Bronchial epithelial cell (primary cell): ENCODE measurements at regions not wholly inside any gene's neighbourhood (a gene's known extent, or its start where the extent isn't known, plus 50 kb on each side); places are given as distances from the start of the nearest gene placed in this dataset.

Source experiments
- DNase-seq: peaks from one replicate; pipeline ENCODE4 v3.0.0-alpha.2; 2010; ENCODE audit warnings: low read depth
- FAIRE-seq: peaks from 2 replicates; lab custom pipeline; 2011; peaks lifted over from hg19 to GRCh38; lab: Jason Lieb, UNC
- H3K27me3 ChIP-seq: 2 replicates; pipeline ENCODE4 v1.5.1; 2011; ENCODE audit warnings: low read length; ENCODE audit not compliant: control insufficient read depth, insufficient read depth
- H3K36me3 ChIP-seq: 2 replicates; pipeline ENCODE4 v1.5.1; 2011; ENCODE audit warnings: low read length; ENCODE audit not compliant: control insufficient read depth, insufficient read depth
- H3K4me3 ChIP-seq: 2 replicates; pipeline ENCODE4 v1.5.1; 2011; ENCODE audit warnings: mild to moderate bottlenecking, low read depth, low read length, control low read depth
- TF ChIP-seq, protein P1 (sequence below): IDR thresholded peaks from 2 replicates; pipeline ENCODE4 v1.5.1; 2011; ENCODE audit warnings: mild to moderate bottlenecking, moderate library complexity, low read length, control low read depth, inconsistent platforms; ENCODE audit not compliant: insufficient read depth, severe bottlenecking

DNA sequence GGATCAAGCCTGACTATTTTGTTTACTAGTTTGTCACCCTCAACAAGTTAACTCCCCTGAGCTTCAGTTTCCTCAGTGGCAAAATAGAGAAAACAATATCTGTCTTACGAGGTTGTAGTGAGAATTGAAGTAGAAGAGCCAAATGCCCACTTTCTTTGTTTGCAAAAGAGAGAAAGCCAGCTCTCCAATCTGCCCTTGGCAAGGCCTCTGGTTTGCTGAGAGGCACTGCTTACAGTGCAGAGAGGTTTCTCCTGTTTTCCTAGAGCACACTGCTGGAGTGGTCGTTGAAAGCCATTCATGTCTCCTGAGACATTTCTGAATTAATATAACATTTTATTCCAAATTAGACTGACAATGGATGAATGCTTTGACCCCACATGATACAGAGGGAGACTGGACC is 260.5 kb upstream of the IGF1R start:
- Histone ChIP-seq H3K36me3 (no peaks in the 10 kb centered on the region), H3K27me3 (no peaks in the 10 kb centered on the region), H3K4me3 (no peak overlapping the region)
- FAIRE-seq (no peak), DNase-seq (no peak)
- TF ChIP-seq, protein P1, sequence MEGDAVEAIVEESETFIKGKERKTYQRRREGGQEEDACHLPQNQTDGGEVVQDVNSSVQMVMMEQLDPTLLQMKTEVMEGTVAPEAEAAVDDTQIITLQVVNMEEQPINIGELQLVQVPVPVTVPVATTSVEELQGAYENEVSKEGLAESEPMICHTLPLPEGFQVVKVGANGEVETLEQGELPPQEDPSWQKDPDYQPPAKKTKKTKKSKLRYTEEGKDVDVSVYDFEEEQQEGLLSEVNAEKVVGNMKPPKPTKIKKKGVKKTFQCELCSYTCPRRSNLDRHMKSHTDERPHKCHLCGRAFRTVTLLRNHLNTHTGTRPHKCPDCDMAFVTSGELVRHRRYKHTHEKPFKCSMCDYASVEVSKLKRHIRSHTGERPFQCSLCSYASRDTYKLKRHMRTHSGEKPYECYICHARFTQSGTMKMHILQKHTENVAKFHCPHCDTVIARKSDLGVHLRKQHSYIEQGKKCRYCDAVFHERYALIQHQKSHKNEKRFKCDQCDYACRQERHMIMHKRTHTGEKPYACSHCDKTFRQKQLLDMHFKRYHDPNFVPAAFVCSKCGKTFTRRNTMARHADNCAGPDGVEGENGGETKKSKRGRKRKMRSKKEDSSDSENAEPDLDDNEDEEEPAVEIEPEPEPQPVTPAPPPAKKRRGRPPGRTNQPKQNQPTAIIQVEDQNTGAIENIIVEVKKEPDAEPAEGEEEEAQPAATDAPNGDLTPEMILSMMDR, result no peak

DNA sequence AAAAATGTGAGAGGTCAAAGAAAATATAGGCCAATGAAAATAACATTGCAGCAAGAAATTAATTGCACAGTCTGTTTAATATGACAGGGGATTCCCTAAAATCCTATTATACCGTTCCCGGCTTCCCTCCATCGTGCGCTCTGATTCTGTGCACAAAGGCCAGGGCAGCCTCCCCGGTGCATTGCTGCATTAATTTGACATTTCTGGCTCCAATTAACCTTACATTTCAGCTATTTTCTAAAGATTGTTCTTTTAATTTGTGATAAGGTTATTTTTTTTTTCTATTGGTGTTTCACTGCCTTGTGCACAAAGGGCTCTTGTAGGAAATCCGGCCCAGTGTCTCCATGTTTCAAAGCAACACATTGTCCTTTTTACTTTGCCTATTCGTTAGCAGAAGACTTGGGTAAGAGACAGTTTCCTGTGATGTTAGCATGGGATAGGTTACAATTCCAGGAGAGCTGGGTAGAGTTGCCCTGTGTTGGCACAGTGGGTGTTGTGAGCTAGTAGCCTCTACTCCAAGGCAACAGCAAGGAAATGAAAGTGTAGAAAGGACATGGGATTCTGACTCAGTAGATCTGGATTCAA is 257.3 kb upstream of the IGF1R start:
- FAIRE-seq (no peak), DNase-seq (no peak)
- H3K27me3 ChIP-seq, result no peaks in the 10 kb centered on the region
- no peaks in the 10 kb centered on the region for H3K36me3 ChIP-seq
- no peak overlapping the region for H3K4me3 ChIP-seq
- TF ChIP-seq, protein P1, result no peak

DNA sequence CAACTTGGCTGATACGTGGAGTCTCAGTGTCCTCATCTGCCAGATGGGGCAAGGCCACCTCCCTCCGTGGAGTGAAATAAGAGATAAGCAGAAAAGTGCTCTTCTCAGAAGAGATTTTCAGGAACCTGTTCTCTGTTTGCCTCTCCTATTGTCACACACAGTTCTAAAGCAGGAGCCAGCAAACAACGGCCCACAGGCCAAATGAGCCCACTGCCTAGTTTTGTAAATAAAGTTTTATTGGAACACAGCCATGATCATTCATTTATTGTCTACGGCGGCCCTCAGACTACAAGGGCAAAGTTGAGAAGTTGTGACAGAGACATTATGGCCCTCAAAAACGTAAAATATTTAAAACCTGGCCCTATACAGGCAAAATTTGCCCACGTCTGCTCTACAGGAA is 256.8 kb upstream of the IGF1R start:
- DNase-seq (no peak), FAIRE-seq (no peak)
- H3K36me3 ChIP-seq, result no peaks in the 10 kb centered on the region
- no peak overlapping the region for H3K4me3 ChIP-seq
- TF ChIP-seq, protein P1, result no peak
- no peaks in the 10 kb centered on the region for H3K27me3 ChIP-seq

DNA sequence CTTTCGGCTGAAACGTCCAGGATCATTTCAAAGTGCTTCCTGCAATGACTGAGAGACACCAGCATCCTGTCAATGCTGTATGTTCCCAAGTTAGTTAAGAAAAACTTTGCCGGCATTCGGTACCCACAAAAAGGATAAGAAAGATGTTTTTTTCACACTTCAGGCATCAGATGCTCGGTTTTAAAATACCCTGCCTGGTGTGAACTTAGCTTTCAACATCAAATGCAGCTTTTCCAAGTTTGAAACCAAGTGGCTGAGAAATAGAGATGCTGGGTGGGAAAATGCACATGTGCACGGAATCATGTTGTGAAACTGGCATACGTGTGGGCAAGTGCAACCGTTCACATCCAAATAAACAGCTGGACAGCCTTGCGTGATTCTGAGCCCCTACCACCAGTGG is 254.9 kb upstream of the IGF1R start:
- no peak for FAIRE-seq
- Histone ChIP-seq H3K27me3 (no peaks in the 10 kb centered on the region), H3K4me3 (no peak overlapping the region), H3K36me3 (no peaks in the 10 kb centered on the region)
- TF ChIP-seq, protein P1, result no peak
- DNase-seq, result no peak

DNA sequence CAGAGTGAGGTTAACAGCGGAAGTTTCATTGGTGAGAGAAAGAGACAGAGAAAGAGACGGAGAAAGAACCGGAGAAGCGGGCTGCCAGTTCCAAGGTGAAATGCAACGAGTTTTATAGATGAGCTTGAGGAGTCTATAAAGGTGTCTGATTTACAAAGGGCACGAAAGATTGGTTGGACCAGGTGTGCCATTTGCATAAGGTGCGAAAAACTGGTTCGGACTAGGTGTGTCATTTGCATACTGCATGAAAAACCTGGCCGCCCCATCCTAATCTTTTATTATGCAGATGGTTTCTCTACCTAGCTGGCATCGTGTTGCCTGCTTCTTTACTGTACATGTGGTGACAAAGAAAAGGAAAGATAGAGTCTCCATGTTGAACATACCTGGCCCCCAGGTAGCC is 253.8 kb upstream of the IGF1R start:
- TF ChIP-seq, protein P1, result no peak
- DNase-seq (no peak), FAIRE-seq (no peak)
- H3K27me3 ChIP-seq, result no peaks in the 10 kb centered on the region
- H3K4me3 ChIP-seq, result no peak overlapping the region
- no peaks in the 10 kb centered on the region for H3K36me3 ChIP-seq

DNA sequence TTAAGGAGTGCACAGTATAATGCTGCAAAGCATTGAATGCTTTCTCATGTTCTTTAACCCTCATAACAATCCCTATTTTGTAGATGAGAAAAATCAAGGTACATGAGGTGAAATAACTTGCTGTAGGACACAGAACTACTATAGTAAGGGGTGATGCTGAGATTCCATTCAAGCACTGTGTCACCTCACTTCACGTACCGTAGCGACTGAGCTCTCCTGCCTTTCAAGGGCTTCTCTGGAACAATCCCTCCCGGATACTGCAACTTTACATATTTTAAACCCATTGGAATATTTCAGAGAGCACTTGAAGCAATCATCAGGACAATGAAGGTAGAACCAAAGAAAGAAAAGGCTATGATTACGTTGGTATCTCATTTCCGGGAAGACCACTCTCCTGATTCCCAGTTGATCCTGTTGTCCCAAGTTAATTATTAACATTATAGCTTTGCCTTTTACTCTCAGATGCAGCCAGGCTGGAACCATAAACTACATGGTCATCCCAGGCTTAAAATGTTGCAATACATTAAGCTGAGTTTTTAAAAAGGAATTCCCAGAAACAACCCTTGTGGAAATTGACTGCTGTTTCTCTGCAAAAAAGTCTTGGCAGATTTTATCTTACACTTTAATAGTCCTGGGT is 252.2 kb upstream of the IGF1R start:
- no peaks in the 10 kb centered on the region for H3K27me3 ChIP-seq
- no peak overlapping the region for H3K4me3 ChIP-seq
- H3K36me3 ChIP-seq, result no peaks in the 10 kb centered on the region
- TF ChIP-seq, protein P1, result no peak
- DNase-seq, result no peak
- FAIRE-seq, result no peak
